Upper lobe of left lung (tissue), 6 donors: ENCODE measurements at regions not wholly inside any gene's neighbourhood (a gene's known extent, or its start where the extent isn't known, plus 50 kb on each side); places are given as distances from the start of the nearest gene placed in this dataset.
"Not testable (repeated sequence)": the region's sequence is repeated elsewhere in the genome, so short reads cannot be mapped to it uniquely, and the experiment has no call there.

Experiments used
- ATAC-seq, 2 donors: fragments of 200-7000 bp; cut with Tn5 transposase; one replicate each; pipeline ENCODE4 v1.9.1; 2022; ENCODE audit warnings: mild to moderate bottlenecking in 2 of 2, moderate library complexity in 2 of 2; ENCODE audit not compliant: low FRiP score in 2 of 2
- DNase-seq, 2 donors: peaks; one replicate each; pipeline ENCODE4 v3.0.0-alpha.2; 2019 to 2020
- H3K27ac ChIP-seq, 4 donors: fragments of 200-600 bp; sonication (generic); one replicate each; pipeline ENCODE4 v1.5.1; 2016 to 2019
- H3K27me3 ChIP-seq, 4 donors: fragments of 200-600 bp; sonication (generic); one replicate each; pipeline ENCODE4 v1.5.1; 2017 to 2019
- H3K36me3 ChIP-seq, 4 donors: fragments of 200-600 bp; sonication (generic); one replicate each; pipeline ENCODE4 v1.5.1; 2016 to 2019
- H3K4me1 ChIP-seq, 4 donors: fragments of 200-600 bp; sonication (generic); one replicate each; pipeline ENCODE4 v1.5.1; 2018 to 2019
- H3K4me3 ChIP-seq, 4 donors: fragments of 200-600 bp; sonication (generic); one replicate each; pipeline ENCODE4 v1.5.1; 2017 to 2019; ENCODE audit warnings: mild to moderate bottlenecking in 2 of 4, moderate library complexity in 1 of 4
- H3K9me3 ChIP-seq, 4 donors: fragments of 200-600 bp; sonication (generic); one replicate each; pipeline ENCODE4 v1.5.1; 2018 to 2019
- CTCF ChIP-seq, 6 experiments: fragments of 450-650 bp in 4 of 6; fragments of 200-600 bp in 2 of 6; sonication (generic) in 2 of 6; IDR thresholded peaks; one replicate each; pipeline ENCODE4 v1.5.1; 2016 to 2019; ENCODE audit warnings: antibody characterized with exemption in 6 of 6
- EP300 ChIP-seq, 4 donors: sonication (generic); formaldehyde crosslinking; IDR thresholded peaks; one replicate each; pipeline ENCODE4 v1.5.1; 2017; ENCODE audit warnings: antibody characterized with exemption in 4 of 4, control low read depth in 2 of 4
- POLR2A ChIP-seq, 4 donors: fragments of 450-650 bp; IDR thresholded peaks; one replicate each; pipeline ENCODE4 v1.5.1; 2016 to 2017; ENCODE audit warnings: antibody characterized with exemption in 4 of 4, mild to moderate bottlenecking in 2 of 4
- POLR2AphosphoS5 ChIP-seq, 2 donors: sonication (generic); formaldehyde crosslinking; IDR thresholded peaks; one replicate each; pipeline ENCODE4 v1.5.1; 2017; ENCODE audit warnings: antibody characterized with exemption in 2 of 2
- WGBS, 2 donors: methylation state at CpG; one replicate each; pipeline ENCODE4 v1.1.5; 2017 to 2018; 5-methylcytosine and 5-hydroxymethylcytosine counted together
- donor health status: DM: no; HTN: no; CAD: no; lungs with moderate emphysema.
- donor health status: DM: no; HTN: yes; CAD: no; lungs with severe emphysema.

- H3K4me3 ChIP-seq: no peak overlapping the region
- TF ChIP-seq POLR2A (IDR thresholded peaks at IDR 0.05) (no peak), EP300 (IDR thresholded peaks at IDR 0.05) (no peak), CTCF (IDR thresholded peaks at IDR 0.05) (no peak), POLR2AphosphoS5 (IDR thresholded peaks at IDR 0.05) (no peak)
- peaks cover 0 to 6% (median 0%) of the 10 kb centered on the region in 4 donors for H3K4me1 ChIP-seq
- H3K27ac ChIP-seq: no peak overlapping the region
- ATAC-seq (no peak), DNase-seq (no peak)
- no peaks in the 10 kb centered on the region for H3K9me3 ChIP-seq
- no peaks in the 10 kb centered on the region for H3K27me3 ChIP-seq
- no peaks in the 10 kb centered on the region for H3K36me3 ChIP-seq
Observed at GRCh38 chr7:24438232-24438631, 135.0 kb upstream of the PALS2 start.

GRCh38 chr7:24439104-24439503, 134.1 kb upstream of the PALS2 start:
- ATAC-seq, H3K9me3 ChIP-seq, H3K27ac ChIP-seq, DNase-seq, H3K36me3 ChIP-seq, H3K4me3 ChIP-seq, H3K4me1 ChIP-seq, H3K27me3 ChIP-seq: not testable (repeated sequence)
- 68 to 76% methylated on average over 3 of the region's 3 CpGs for WGBS, 2 donors

- no peak for ATAC-seq
- no peaks in the 10 kb centered on the region for H3K27me3 ChIP-seq
- no peak overlapping the region for H3K27ac ChIP-seq
- WGBS, 2 donors: 82% methylated on average over 3 of the region's 3 CpGs
- H3K36me3 ChIP-seq: no peaks in the 10 kb centered on the region
- H3K4me3 ChIP-seq: no peak overlapping the region
- H3K4me1 ChIP-seq: peaks cover 0 to 6% (median 0%) of the 10 kb centered on the region in 4 donors
- DNase-seq: no peak
- TF ChIP-seq CTCF (IDR thresholded peaks at IDR 0.05): no peak
- TF ChIP-seq POLR2A (IDR thresholded peaks at IDR 0.05): no peak
- TF ChIP-seq POLR2AphosphoS5 (IDR thresholded peaks at IDR 0.05): no peak
- TF ChIP-seq EP300 (IDR thresholded peaks at IDR 0.05): no peak
- H3K9me3 ChIP-seq: no peaks in the 10 kb centered on the region
Observed at GRCh38 chr7:24440892-24441291, 132.4 kb upstream of the PALS2 start.

GRCh38 chr7:24441314-24442027, 131.8 kb upstream of the PALS2 start:
- no peak for TF ChIP-seq POLR2AphosphoS5 (IDR thresholded peaks at IDR 0.05)
- TF ChIP-seq POLR2A (IDR thresholded peaks at IDR 0.05): no peak
- TF ChIP-seq CTCF (IDR thresholded peaks at IDR 0.05): no peak
- TF ChIP-seq EP300 (IDR thresholded peaks at IDR 0.05): no peak
- no peaks in the 10 kb centered on the region for H3K36me3 ChIP-seq
- no peak for DNase-seq
- H3K9me3 ChIP-seq: no peaks in the 10 kb centered on the region
- peaks cover 0 to 6% (median 0%) of the 10 kb centered on the region in 4 donors for H3K4me1 ChIP-seq
- no peak for ATAC-seq
- no peaks in the 10 kb centered on the region for H3K27me3 ChIP-seq
- no peak overlapping the region for H3K4me3 ChIP-seq
- H3K27ac ChIP-seq: no peak overlapping the region
- WGBS, 2 donors: 62 to 63% methylated on average over 7 of the region's 7 CpGs

GRCh38 chr7:24442170-24442777, 131.0 kb upstream of the PALS2 start:
- Histone ChIP-seq H3K27ac (no peak overlapping the region), H3K9me3 (no peaks in the 10 kb centered on the region), H3K4me3 (no peak overlapping the region), H3K36me3 (no peaks in the 10 kb centered on the region), H3K4me1 (peaks cover 0 to 6% (median 0%) of the 10 kb centered on the region in 4 donors), H3K27me3 (no peaks in the 10 kb centered on the region)
- no peak for TF ChIP-seq POLR2AphosphoS5 (IDR thresholded peaks at IDR 0.05)
- no peak for TF ChIP-seq EP300 (IDR thresholded peaks at IDR 0.05)
- no peak for TF ChIP-seq CTCF (IDR thresholded peaks at IDR 0.05)
- no peak for TF ChIP-seq POLR2A (IDR thresholded peaks at IDR 0.05)
- WGBS, 2 donors: 74 to 80% methylated on average over 1 to 4 of the region's 4 CpGs
- DNase-seq (peak in 1 of 2 donors; percentile 8), ATAC-seq (no peak)
